Inflammatory macrophage (primary cell): ENCODE measurements at regions not wholly inside any gene's neighbourhood (a gene's known extent, or its start where the extent isn't known, plus 50 kb on each side); places are given as distances from the start of the nearest gene placed in this dataset.

ENCODE experiments used
- DNase-seq, 2 donors: peaks; one replicate each; pipeline ENCODE4 v3.0.0-alpha.2; 2020 to 2022

- no peak for DNase-seq
Observed at GRCh38 chr10:83252596-83252995, 886.7 kb upstream of the GHITM start.

- DNase-seq: no peak
Observed at GRCh38 chr10:83253011-83253671, 886.2 kb upstream of the GHITM start.

- DNase-seq: no peak
Observed at GRCh38 chr10:83254698-83255097, 884.6 kb upstream of the GHITM start.

- DNase-seq: no peak
Observed at GRCh38 chr10:83262434-83262833, 876.9 kb upstream of the GHITM start.

GRCh38 chr10:83272666-83273434, 866.5 kb upstream of the GHITM start:
- DNase-seq: no peak

- no peak for DNase-seq
Observed at GRCh38 chr10:83274088-83274487, 865.2 kb upstream of the GHITM start.

- DNase-seq: no peak
Observed at GRCh38 chr10:83276971-83277370, 862.3 kb upstream of the GHITM start.

- DNase-seq: no peak
Observed at GRCh38 chr10:83283151-83283550, 856.2 kb upstream of the GHITM start.

GRCh38 chr10:83287374-83287773, 851.9 kb upstream of the GHITM start:
- DNase-seq: no peak

GRCh38 chr10:83289373-83289772, 849.9 kb upstream of the GHITM start:
- no peak for DNase-seq

GRCh38 chr10:83289948-83290347, 849.4 kb upstream of the GHITM start:
- DNase-seq: no peak

- no peak for DNase-seq
Observed at GRCh38 chr10:83301732-83302131, 837.6 kb upstream of the GHITM start.

- no peak for DNase-seq
Observed at GRCh38 chr10:83302623-83303022, 836.7 kb upstream of the GHITM start.

GRCh38 chr10:83310688-83311087, 828.6 kb upstream of the GHITM start:
- no peak for DNase-seq

GRCh38 chr10:83312570-83312969, 826.7 kb upstream of the GHITM start:
- no peak for DNase-seq

- DNase-seq: no peak
Observed at GRCh38 chr10:83332690-83333089, 806.6 kb upstream of the GHITM start.

GRCh38 chr10:83333566-83333965, 805.7 kb upstream of the GHITM start:
- DNase-seq: no peak

- DNase-seq: no peak
Observed at GRCh38 chr10:83343676-83344075, 795.6 kb upstream of the GHITM start.

- no peak for DNase-seq
Observed at GRCh38 chr10:83346266-83346910, 792.9 kb upstream of the GHITM start.

- no peak for DNase-seq
Observed at GRCh38 chr10:83352588-83352987, 786.7 kb upstream of the GHITM start.

- DNase-seq: no peak
Observed at GRCh38 chr10:83354456-83354855, 784.9 kb upstream of the GHITM start.

- DNase-seq: no peak
Observed at GRCh38 chr10:83357004-83357403, 782.3 kb upstream of the GHITM start.

- no peak for DNase-seq
Observed at GRCh38 chr10:83357627-83358026, 781.7 kb upstream of the GHITM start.

GRCh38 chr10:83367036-83367435, 772.3 kb upstream of the GHITM start:
- no peak for DNase-seq
